ENCODE measurements at regions not wholly inside any gene's neighbourhood (a gene's known extent, or its start where the extent isn't known, plus 50 kb on each side); places are given as distances from the start of the nearest gene placed in this dataset.

- no peak for TF ChIP-seq POLR2A (IDR thresholded peaks at IDR 0.05; ENCODE audit: low read length)
- TF ChIP-seq GATA1 (IDR thresholded peaks at IDR 0.05; ENCODE audit: low read depth, low read length): no peak
These were observed 284.2 kb downstream of the HACE1 start for GRCh38 chr6:104575536-104575935.
